ENCODE measurements at regions not wholly inside any gene's neighbourhood (a gene's known extent, or its start where the extent isn't known, plus 50 kb on each side); places are given as distances from the start of the nearest gene placed in this dataset.

- Histone ChIP-seq H3K27ac (no peak overlapping the region), H3K4me3 (no peak overlapping the region)
Observed at GRCh38 chr9:117491491-117491890, 76.6 kb upstream of the ASTN2 start.

GRCh38 chr9:117490199-117490598 is 75.3 kb upstream of the ASTN2 start:
- H3K4me3 ChIP-seq, result no peak overlapping the region
- no peak overlapping the region for H3K27ac ChIP-seq

GRCh38 chr9:117488659-117489058 is 73.8 kb upstream of the ASTN2 start:
- Histone ChIP-seq H3K27ac (no peak overlapping the region), H3K4me3 (no peak overlapping the region)

GRCh38 chr9:117487555-117488175 is 72.8 kb upstream of the ASTN2 start:
- no peak overlapping the region for H3K27ac ChIP-seq
- H3K4me3 ChIP-seq, result no peak overlapping the region

GRCh38 chr9:117486426-117486825 is 71.6 kb upstream of the ASTN2 start:
- no peak overlapping the region for H3K27ac ChIP-seq
- no peak overlapping the region for H3K4me3 ChIP-seq

- no peak overlapping the region for H3K27ac ChIP-seq
- no peak overlapping the region for H3K4me3 ChIP-seq
Observed at GRCh38 chr9:117485176-117485575, 70.3 kb upstream of the ASTN2 start.

GRCh38 chr9:117480729-117481128 is 65.9 kb upstream of the ASTN2 start:
- Histone ChIP-seq H3K27ac (no peak overlapping the region), H3K4me3 (no peak overlapping the region)

DNA sequence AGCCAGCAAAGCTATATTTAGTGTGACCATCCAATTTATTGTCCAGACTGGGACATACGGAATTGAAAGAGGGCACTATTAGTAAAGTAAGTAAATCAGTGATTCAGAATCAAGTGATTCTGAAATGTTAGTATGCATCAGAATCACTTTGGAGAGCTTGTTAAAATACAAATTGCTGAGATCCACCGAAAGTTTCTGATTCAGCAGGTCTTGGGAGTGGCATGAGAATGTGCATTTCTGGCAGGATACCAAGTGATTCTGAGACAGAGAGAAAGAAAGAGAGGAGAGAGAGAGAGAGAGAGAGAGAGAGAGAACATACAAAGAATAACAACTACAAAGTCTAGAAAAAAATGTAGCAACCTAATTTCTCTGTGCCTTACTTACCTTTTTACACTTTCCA is 65.4 kb upstream of the ASTN2 start:
- no peak overlapping the region for H3K4me3 ChIP-seq
- no peak overlapping the region for H3K27ac ChIP-seq

DNA sequence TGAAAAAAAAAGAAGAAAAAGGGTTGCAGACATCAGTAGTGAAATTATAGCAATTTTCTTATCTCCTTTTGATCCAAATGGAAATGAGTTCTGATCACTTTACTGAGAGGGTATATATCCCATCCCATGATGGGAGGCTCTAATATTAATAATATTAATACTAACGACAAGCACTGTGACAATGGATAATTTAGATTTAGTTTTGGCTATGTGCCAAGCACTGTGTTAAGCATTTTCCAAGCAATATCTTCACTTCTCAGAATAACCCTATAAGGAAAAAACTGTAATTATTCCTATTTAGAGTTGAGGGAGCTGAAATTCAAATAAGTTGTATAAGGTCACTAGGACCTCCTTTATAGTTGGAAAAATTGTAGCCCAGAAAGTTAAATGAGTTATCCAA is 58.4 kb upstream of the ASTN2 start:
- H3K4me3 ChIP-seq, result no peak overlapping the region
- H3K27ac ChIP-seq, result no peak overlapping the region

- Histone ChIP-seq H3K27ac (no peak overlapping the region), H3K4me3 (no peak overlapping the region)
Observed at GRCh38 chr9:117470902-117471301, 56.0 kb upstream of the ASTN2 start.

DNA sequence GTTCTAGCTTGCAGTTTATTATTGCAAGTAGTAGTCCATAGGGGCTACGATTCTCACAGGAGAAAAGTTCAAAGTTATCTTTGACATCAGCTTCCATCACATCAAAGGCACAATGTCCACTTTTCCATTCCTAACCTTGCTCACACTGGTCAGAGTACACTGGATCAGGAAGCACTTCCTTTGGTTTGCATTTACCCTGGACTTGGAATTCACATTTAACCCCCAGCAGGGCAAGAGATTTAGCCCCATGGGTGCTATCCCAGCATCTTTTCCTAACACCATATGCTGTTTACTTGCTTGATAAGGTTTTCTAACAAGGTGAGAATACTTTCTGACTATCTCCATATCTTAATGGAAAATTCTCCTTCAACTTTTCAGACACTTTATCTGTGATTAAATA is 55.6 kb upstream of the ASTN2 start:
- Histone ChIP-seq H3K4me3 (no peak overlapping the region), H3K27ac (no peak overlapping the region)

DNA sequence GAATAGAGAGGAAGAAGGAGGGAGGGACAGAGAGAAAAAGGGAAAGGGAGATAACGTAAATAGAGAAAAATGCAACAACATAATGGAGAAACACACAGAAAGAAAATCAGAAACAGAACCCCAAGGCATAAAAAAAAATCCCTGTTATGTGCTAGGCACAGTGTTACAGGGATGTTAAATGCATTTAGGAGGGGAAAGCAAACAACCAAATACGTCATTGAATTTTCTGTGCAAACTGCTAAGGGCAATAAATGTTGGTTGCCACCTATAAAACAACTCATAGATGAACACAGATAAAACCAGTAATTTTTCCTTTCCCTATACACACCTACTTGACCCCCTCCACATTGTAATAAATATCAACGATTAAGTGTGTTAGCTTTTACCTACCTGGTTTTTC is 51.3 kb upstream of the ASTN2 start:
- H3K4me3 ChIP-seq, result no peak overlapping the region
- H3K27ac ChIP-seq, result no peak overlapping the region

GRCh38 chr9:117465706-117466105 is 50.8 kb upstream of the ASTN2 start:
- H3K27ac ChIP-seq, result no peak overlapping the region
- no peak overlapping the region for H3K4me3 ChIP-seq

DNA sequence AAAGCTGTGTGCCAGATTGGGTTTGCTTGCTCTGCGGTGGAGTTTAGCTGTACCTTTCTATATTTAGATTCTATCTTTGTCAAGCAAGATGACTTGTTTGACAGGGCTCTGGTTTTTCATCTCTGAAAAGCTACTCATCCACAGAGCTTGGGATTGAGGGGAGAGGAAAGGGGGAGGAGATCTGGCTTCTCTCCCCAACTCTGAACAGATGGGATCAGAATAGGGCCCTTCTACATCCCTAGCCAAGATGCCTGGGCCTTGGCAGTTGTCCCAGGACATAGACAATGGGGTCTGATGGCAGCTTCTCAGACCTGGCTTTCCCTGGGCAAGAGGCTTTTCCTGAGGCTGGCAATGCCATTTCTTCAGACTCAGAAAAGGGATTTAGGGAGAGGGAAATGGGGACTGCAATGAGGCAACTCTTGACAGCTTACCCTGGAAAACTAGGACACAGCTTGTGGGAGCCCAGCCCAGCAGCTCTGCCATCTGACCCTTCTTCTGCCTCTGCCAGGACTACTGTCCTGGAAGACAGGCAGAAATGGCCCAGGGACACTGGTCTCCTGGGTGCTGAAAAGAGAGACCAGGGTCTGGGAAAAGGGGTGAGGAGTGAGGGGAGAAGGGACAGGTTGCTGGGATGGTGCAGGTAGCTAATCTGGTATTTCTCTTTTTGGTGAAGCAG is 50.2 kb upstream of the ASTN2 start:
- Histone ChIP-seq H3K27ac (no peak overlapping the region), H3K4me3 (no peak overlapping the region)
